H1 (cell line): ENCODE measurements at regions not wholly inside any gene's neighbourhood (a gene's known extent, or its start where the extent isn't known, plus 50 kb on each side); places are given as distances from the start of the nearest gene placed in this dataset.

Experiments
- CTCF ChIA-PET: fragments of 300-600 bp; sonication (Branson Sonifier 250); formaldehyde crosslinking; loops from one replicate; lab custom pipeline; 2021; ENCODE audit not compliant: partially characterized antibody; lab: Charles Lee
- POLR2A ChIA-PET: fragments of 300-600 bp; sonication (Branson Sonifier 250); formaldehyde crosslinking; loops from one replicate; lab custom pipeline; 2021; ENCODE audit warnings: inconsistent platforms; ENCODE audit not compliant: partially characterized antibody; lab: Charles Lee
- DNase-seq, 2 experiments: peaks; one replicate each; pipeline versions ENCODE4 v3.0.0 to v3.0.0-alpha.2; 2010 to 2022; ENCODE audit warnings: low spot score in 2 of 2, low read depth in 1 of 2, mixed read lengths in 1 of 2
- FAIRE-seq: peaks from 2 replicates; lab custom pipeline; 2011; peaks lifted over from hg19 to GRCh38; lab: Jason Lieb, UNC
- H2AFZ ChIP-seq: 2 replicates; pipeline ENCODE4 v1.8.1; 2012; ENCODE audit warnings: low read length, inconsistent platforms
- H2AK5ac ChIP-seq: 2 replicates; pipeline ENCODE4 v1.6.1; 2013; ENCODE audit warnings: low read depth, low read length
- H2BK120ac ChIP-seq: replicated peaks from 2 replicates; pipeline ENCODE3; 2013; ENCODE audit warnings: low read depth, low read length, inconsistent platforms
- H2BK12ac ChIP-seq: 2 replicates; pipeline ENCODE4 v1.6.1; 2013; ENCODE audit warnings: low read depth, low read length
- H2BK15ac ChIP-seq: 2 replicates; pipeline ENCODE4 v1.6.1; 2013; ENCODE audit warnings: low read length
- H2BK20ac ChIP-seq: 2 replicates; pipeline ENCODE4 v1.6.1; 2013; ENCODE audit warnings: low read length
- H2BK5ac ChIP-seq: 2 replicates; pipeline ENCODE4 v1.6.1; 2013; ENCODE audit warnings: low read depth, low read length
- H3K14ac ChIP-seq: 2 replicates; pipeline ENCODE4 v1.6.1; 2013; ENCODE audit warnings: inconsistent platforms; ENCODE audit not compliant: insufficient read length
- H3K18ac ChIP-seq: 2 replicates; pipeline ENCODE4 v1.6.1; 2013; ENCODE audit warnings: low read length; ENCODE audit errors: extremely low read depth
- H3K23ac ChIP-seq: 2 replicates; pipeline ENCODE4 v1.6.1; 2013; ENCODE audit warnings: inconsistent platforms; ENCODE audit not compliant: insufficient read length
- H3K23me2 ChIP-seq: 2 replicates; pipeline ENCODE4 v1.6.1; 2013; ENCODE audit warnings: low read depth, low read length
- H3K27ac ChIP-seq: 2 replicates; pipeline ENCODE4 v1.6.1; 2011; ENCODE audit warnings: low read depth, low read length, inconsistent platforms
- H3K27me3 ChIP-seq, 4 experiments: replicated peaks in 1 of 4; 1 replicate in 1 of 4; 2 replicates in 3 of 4; pipeline versions ENCODE4 v1.6.1 to v1.8.1; 2011 to 2013; ENCODE audit warnings: low read length in 3 of 4, mild to moderate bottlenecking in 3 of 4, inconsistent platforms in 2 of 4, mixed read lengths in 2 of 4, moderate library complexity in 1 of 4; ENCODE audit not compliant: control insufficient read depth in 3 of 4, insufficient read depth in 3 of 4; ENCODE audit errors: extremely low read depth in 1 of 4
- H3K36me3 ChIP-seq, 4 experiments: 2 replicates each; pipeline versions ENCODE4 v1.6.1 to v1.8.1; 2011 to 2013; ENCODE audit warnings: mild to moderate bottlenecking in 4 of 4, low read length in 3 of 4, moderate library complexity in 2 of 4, control low read depth in 1 of 4, inconsistent platforms in 1 of 4; ENCODE audit not compliant: insufficient read depth in 4 of 4, control insufficient read depth in 2 of 4
- H3K4ac ChIP-seq: replicated peaks from 2 replicates; pipeline ENCODE3; 2013; ENCODE audit warnings: low read length, low read depth, mixed read lengths, inconsistent platforms; ENCODE audit not compliant: insufficient read length
- H3K4me1 ChIP-seq, 4 experiments: replicated peaks in 1 of 4; 1 replicate in 1 of 4; 2 replicates in 3 of 4; pipeline versions ENCODE4 v1.6.1 to v1.8.1; 2011 to 2013; ENCODE audit warnings: low read length in 3 of 4, inconsistent platforms in 2 of 4, mixed read lengths in 1 of 4; ENCODE audit not compliant: insufficient read depth in 4 of 4, control insufficient read depth in 3 of 4
- H3K4me2 ChIP-seq, 2 experiments: 2 replicates each; pipeline versions ENCODE4 v1.6.1 to v1.8.1; 2011 to 2013; ENCODE audit warnings: low read depth in 2 of 2, low read length in 2 of 2, control low read depth in 1 of 2, inconsistent platforms in 1 of 2, mild to moderate bottlenecking in 1 of 2; ENCODE audit not compliant: insufficient read depth in 1 of 2
- H3K4me3 ChIP-seq, 4 experiments: fragments of 200-600, 300-600 bp in 1 of 4; sonication (generic), shearing (Covaris generic), sonication (Bioruptor Twin) in 1 of 4; 2 replicates each; pipeline versions ENCODE4 v1.5.1 to v1.8.1; 2011 to 2016; ENCODE audit warnings: low read length in 4 of 4, low read depth in 3 of 4, control low read depth in 2 of 4, inconsistent platforms in 2 of 4, mild to moderate bottlenecking in 2 of 4, mixed read lengths in 1 of 4, moderate library complexity in 1 of 4; ENCODE audit not compliant: insufficient read depth in 2 of 4; ENCODE audit errors: extremely low read depth in 1 of 4
- H3K56ac ChIP-seq: replicated peaks from 2 replicates; pipeline ENCODE3; 2013; ENCODE audit warnings: low read depth, mild to moderate bottlenecking, mixed read lengths, low read length, inconsistent platforms; ENCODE audit not compliant: insufficient read length
- H3K79me1 ChIP-seq: 2 replicates; pipeline ENCODE4 v1.6.1; 2013; ENCODE audit warnings: low read depth, low read length, control low read depth
- H3K79me2 ChIP-seq, 2 experiments: 2 replicates each; pipeline versions ENCODE4 v1.6.1 to v1.8.1; 2012 to 2013; ENCODE audit warnings: low read length in 2 of 2, mild to moderate bottlenecking in 2 of 2, inconsistent platforms in 1 of 2; ENCODE audit not compliant: insufficient read depth in 2 of 2, control insufficient read depth in 1 of 2
- H3K9ac ChIP-seq, 4 experiments: replicated peaks in 1 of 4; 1 replicate in 1 of 4; 2 replicates in 3 of 4; pipeline versions ENCODE4 v1.6.1 to v1.8.1; 2011 to 2013; ENCODE audit warnings: low read depth in 3 of 4, low read length in 3 of 4, control low read depth in 2 of 4, mild to moderate bottlenecking in 2 of 4, moderate library complexity in 2 of 4, inconsistent platforms in 1 of 4; ENCODE audit errors: extremely low read depth in 1 of 4
- H3K9me3 ChIP-seq, 2 experiments: 2 replicates each; pipeline versions ENCODE4 v1.6.1 to v1.8.1; 2012 to 2013; ENCODE audit warnings: mild to moderate bottlenecking in 2 of 2, moderate library complexity in 2 of 2, control low read depth in 1 of 2, inconsistent platforms in 1 of 2, low read depth in 1 of 2, low read length in 1 of 2, mixed read lengths in 1 of 2; ENCODE audit not compliant: insufficient read depth in 2 of 2
- H4K20me1 ChIP-seq, 2 experiments: replicated peaks in 1 of 2; 2 replicates each; pipeline versions ENCODE3 to v1.8.1; 2011 to 2013; ENCODE audit warnings: inconsistent platforms in 2 of 2, low read length in 2 of 2, mild to moderate bottlenecking in 1 of 2; ENCODE audit not compliant: insufficient read depth in 2 of 2, control insufficient read depth in 1 of 2
- H4K5ac ChIP-seq: 2 replicates; pipeline ENCODE4 v1.6.1; 2013; ENCODE audit warnings: low read length, low read depth, mixed read lengths, inconsistent platforms; ENCODE audit not compliant: insufficient read length
- H4K8ac ChIP-seq: 2 replicates; pipeline ENCODE4 v1.8.0; 2013; ENCODE audit warnings: mild to moderate bottlenecking, moderate library complexity, low read length, inconsistent platforms; ENCODE audit not compliant: insufficient read depth; ENCODE audit errors: extremely low read depth
- H4K91ac ChIP-seq: replicated peaks from 2 replicates; pipeline ENCODE3; 2013; ENCODE audit warnings: low read length, mixed read lengths, inconsistent platforms; ENCODE audit not compliant: insufficient read length
- CHD2 ChIP-seq: IDR thresholded peaks from 2 replicates; pipeline ENCODE4 v1.6.1; 2012; ENCODE audit warnings: low read length, improper control_type of control experiment
- CREB1 ChIP-seq: IDR thresholded peaks from 2 replicates; pipeline ENCODE4 v1.6.1; 2012; ENCODE audit warnings: inconsistent platforms
- NANOG ChIP-seq: IDR thresholded peaks from 2 replicates; pipeline ENCODE4 v1.6.1; 2011; ENCODE audit warnings: low read length, low read depth, mild to moderate bottlenecking, inconsistent platforms; ENCODE audit not compliant: insufficient read depth, poor library complexity, severe bottlenecking
- WGBS, 2 experiments: shearing (Covaris generic) in 1 of 2; methylation state at CpG; one replicate each; pipeline versions ENCODE4 v1.1.6 to v1.1.7; 2013 to 2015; ENCODE audit warnings: low lambda C conversion rate in 2 of 2, mixed read lengths in 2 of 2, inconsistent platforms in 1 of 2, low coverage in 1 of 2, missing lambda C conversion rate in 1 of 2; ENCODE audit not compliant: insufficient replicate concordance in 2 of 2, insufficient coverage in 1 of 2, insufficient read length in 1 of 2; ENCODE audit errors: extremely low coverage in 1 of 2, missing lambda C conversion rate in 1 of 2; 5-methylcytosine and 5-hydroxymethylcytosine counted together

DNA sequence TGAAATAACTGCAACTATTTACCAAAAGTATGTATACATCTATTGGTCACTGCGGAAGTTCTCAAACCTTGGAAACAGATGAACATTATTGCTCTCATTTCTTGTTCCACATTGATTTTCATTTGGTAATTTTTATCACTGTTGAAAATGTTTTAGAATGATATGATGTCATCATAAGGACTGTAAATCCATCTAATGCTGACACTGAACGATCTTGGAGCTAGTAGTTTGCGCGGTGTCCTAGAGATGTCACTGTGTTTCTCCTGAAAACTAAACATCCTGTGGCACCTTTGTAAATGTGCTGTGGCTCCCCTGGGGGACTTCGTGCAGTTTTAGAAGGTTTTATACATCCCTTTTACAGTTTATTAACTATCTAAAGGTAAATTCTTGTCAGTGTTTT lies 73.5 kb downstream of the DNAJB9 start:
- Histone ChIP-seq H3K23me2 (no peaks in the 10 kb centered on the region; the same call in 1 of the 2 replicates), H2AFZ (no peak overlapping the region), H3K56ac (no peak overlapping the region), H2AK5ac (no peak overlapping the region), H4K5ac (no peak overlapping the region), H4K8ac (no peak overlapping the region), H3K4me2 (no peak overlapping the region), H2BK15ac (no peak overlapping the region), H2BK20ac (no peak overlapping the region), H3K9me3 (peaks cover 0 to 3% of the 10 kb centered on the region in 2 experiments; a peak in 1 of 4 replicates), H3K27ac (no peak overlapping the region), H2BK120ac (no peak overlapping the region), H4K20me1 (no peaks in the 10 kb centered on the region), H3K79me2 (no peaks in the 10 kb centered on the region), H2BK12ac (no peak overlapping the region), H3K14ac (no peak overlapping the region), H3K4me1 (no peaks in the 10 kb centered on the region), H2BK5ac (no peak overlapping the region), H3K4me3 (no peak overlapping the region), H3K18ac (no peak overlapping the region), H3K23ac (no peak overlapping the region), H3K36me3 (no peaks in the 10 kb centered on the region), H3K9ac (no peak overlapping the region), H3K27me3 (no peaks in the 10 kb centered on the region), H3K4ac (no peak overlapping the region), H4K91ac (no peak overlapping the region), H3K79me1 (no peaks in the 10 kb centered on the region)
- no peak for TF ChIP-seq CREB1
- TF ChIP-seq NANOG = no peak
- TF ChIP-seq CHD2 = no peak
- 92% methylated on average over 5 of the region's 5 CpGs; no CpG with 5 or more reads in 1 of the 2 experiments for WGBS, 2 experiments
- ChIA-PET CTCF (interaction anchor here (1.2 kb wide), 1 partner anchor 16 kb away, joined by 4 read pairs; no protein-coding TSS in a partner anchor), POLR2A (no interaction called here)
- DNase-seq = no peak
- FAIRE-seq = no peak
